ENCODE measurements at regions not wholly inside any gene's neighbourhood (a gene's known extent, or its start where the extent isn't known, plus 50 kb on each side); places are given as distances from the start of the nearest gene placed in this dataset.
"Not testable (repeated sequence)": the region's sequence is repeated elsewhere in the genome, so short reads cannot be mapped to it uniquely, and the experiment has no call there.

DNA sequence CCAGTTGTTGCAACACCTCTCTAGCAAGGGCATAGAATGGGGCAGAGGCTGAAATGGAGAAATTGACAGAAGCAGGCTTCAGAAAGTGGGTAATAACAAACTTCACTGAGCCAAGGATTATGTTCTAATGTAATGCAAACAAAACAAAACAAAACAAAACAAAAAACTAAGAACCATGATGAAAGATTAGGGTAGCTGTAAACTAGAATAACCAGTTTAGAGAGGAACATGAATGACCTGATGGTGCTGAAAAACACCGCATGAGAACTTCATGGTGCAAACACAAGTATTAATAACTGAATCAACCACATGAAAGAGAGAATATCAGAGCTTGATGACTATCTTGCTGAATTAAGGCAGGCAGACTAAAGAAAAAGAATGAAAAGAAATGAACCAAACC is 1707.7 kb downstream of the BRINP3 start:
- Mint-ChIP-seq H3K4me1 (ENCODE audit: low read depth) (no peaks in the 10 kb centered on the region), H3K27ac (no peak overlapping the region), H3K27me3 (no peaks in the 10 kb centered on the region), H3K9me3 (peaks cover 34% of the 10 kb centered on the region), H3K4me3 (no peak overlapping the region), H3K36me3 (ENCODE audit: low read depth) (no peaks in the 10 kb centered on the region)
- intact Hi-C loops (cut with micrococcal nuclease), result no loop called here

DNA sequence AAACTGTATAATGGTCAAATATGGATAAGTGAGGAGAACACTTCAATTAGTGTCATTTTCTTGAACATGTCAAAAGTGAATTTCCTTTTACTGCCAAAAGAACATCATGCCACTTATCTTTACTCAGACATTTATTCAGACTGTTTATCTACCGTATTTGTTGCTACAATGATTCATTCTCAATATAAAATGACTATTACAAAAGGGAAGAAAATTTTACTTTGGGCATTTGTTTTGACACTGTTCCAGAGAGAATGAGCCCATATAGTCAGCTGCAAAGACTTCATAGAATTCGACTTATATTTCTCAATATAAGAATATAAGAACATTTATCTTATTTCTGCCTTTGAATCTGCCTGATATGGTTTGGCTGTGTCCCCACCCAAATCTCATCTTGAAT is 1699.1 kb downstream of the BRINP3 start:
- Mint-ChIP-seq H3K4me1 (ENCODE audit: low read depth) (no peaks in the 10 kb centered on the region), H3K36me3 (ENCODE audit: low read depth) (no peaks in the 10 kb centered on the region), H3K27ac (no peak overlapping the region), H3K4me3 (no peak overlapping the region), H3K9me3 (peaks cover 19% of the 10 kb centered on the region), H3K27me3 (no peaks in the 10 kb centered on the region)
- intact Hi-C loops (cut with micrococcal nuclease), result no loop called here

DNA sequence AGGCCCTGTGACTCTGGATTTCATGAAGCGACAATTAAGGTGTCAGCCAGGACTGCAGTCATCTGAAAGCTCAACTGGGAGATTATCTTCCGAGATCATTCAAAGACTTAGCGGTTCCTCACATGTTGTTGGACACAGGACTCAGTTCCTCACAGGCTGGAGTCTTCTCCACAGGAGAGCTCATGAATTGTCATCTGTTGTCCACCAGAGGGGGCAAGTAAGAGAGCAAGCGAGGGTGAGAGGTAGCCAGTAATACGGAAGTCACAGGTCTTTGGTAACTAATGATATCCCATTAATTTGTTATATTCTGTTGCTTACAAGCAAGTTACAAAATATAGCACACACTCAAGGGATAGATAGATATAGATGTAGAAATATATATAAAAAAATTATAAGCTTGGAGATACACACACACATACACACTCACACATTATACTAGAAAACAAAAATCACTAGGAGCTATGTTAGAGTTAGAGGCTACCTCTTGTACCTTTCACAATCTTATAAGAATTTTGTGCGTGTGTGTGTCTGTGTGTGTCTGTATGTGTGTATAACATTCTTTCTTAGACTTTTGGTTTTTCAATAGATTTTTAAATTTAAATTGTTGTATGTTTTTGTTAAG is 1695.3 kb downstream of the BRINP3 start:
- no peaks in the 10 kb centered on the region for H3K27me3 Mint-ChIP-seq
- H3K9me3 Mint-ChIP-seq, result peaks cover 7% of the 10 kb centered on the region
- no peaks in the 10 kb centered on the region for H3K36me3 Mint-ChIP-seq (ENCODE audit: low read depth)
- H3K27ac Mint-ChIP-seq, result no peak overlapping the region
- intact Hi-C loops (cut with micrococcal nuclease), result no loop called here
- H3K4me3 Mint-ChIP-seq, result no peak overlapping the region
- no peaks in the 10 kb centered on the region for H3K4me1 Mint-ChIP-seq (ENCODE audit: low read depth)

DNA sequence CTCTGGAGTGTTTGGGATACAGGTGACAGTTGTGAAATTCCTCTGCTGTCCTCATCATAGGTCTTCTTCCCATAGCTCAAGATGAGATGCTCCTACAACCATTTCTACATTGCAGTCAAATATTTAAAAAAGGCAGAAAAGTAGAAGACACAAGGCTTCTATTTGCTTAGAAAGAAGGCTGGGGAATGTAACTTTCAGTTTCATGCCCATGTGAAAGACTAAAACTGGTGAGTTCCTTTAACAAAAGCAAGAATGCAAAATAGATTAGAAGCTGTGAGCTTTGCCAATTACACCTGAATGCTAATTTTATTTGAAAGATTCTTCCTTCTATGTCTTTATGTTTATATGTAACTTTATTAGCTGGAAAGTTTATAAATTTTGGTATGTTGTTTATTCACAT is 1682.7 kb downstream of the BRINP3 start:
- no peak overlapping the region for H3K4me3 Mint-ChIP-seq
- H3K4me1 Mint-ChIP-seq (ENCODE audit: low read depth), result no peaks in the 10 kb centered on the region
- H3K27me3 Mint-ChIP-seq, result no peaks in the 10 kb centered on the region
- no peaks in the 10 kb centered on the region for H3K36me3 Mint-ChIP-seq (ENCODE audit: low read depth)
- H3K9me3 Mint-ChIP-seq, result peaks cover 12% of the 10 kb centered on the region
- no peak overlapping the region for H3K27ac Mint-ChIP-seq
- intact Hi-C loops (cut with micrococcal nuclease), result no loop called here

DNA sequence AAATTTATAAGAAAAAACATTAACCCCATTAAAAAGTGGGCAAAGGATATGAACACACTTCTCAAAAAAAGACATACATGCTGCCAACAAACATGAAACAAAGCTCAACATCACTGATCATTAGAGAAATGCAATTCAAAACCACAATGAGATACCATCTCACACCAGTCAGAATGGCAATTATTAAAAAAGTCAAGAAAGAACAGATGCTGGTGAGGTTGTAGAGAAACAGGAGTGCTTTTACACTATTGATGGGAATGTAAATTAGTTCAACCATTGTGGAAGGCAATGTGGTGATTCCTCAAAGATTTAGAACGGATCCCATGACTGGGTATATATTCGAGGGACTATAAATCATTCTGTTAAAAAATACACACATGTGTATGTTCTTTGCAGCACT is 1665.5 kb downstream of the BRINP3 start:
- H3K4me1 Mint-ChIP-seq (ENCODE audit: low read depth); H3K27me3 Mint-ChIP-seq; intact Hi-C loops (cut with micrococcal nuclease); H3K27ac Mint-ChIP-seq; H3K36me3 Mint-ChIP-seq (ENCODE audit: low read depth); H3K4me3 Mint-ChIP-seq: not testable (repeated sequence)
- peaks cover 55% of the 10 kb centered on the region for H3K9me3 Mint-ChIP-seq

DNA sequence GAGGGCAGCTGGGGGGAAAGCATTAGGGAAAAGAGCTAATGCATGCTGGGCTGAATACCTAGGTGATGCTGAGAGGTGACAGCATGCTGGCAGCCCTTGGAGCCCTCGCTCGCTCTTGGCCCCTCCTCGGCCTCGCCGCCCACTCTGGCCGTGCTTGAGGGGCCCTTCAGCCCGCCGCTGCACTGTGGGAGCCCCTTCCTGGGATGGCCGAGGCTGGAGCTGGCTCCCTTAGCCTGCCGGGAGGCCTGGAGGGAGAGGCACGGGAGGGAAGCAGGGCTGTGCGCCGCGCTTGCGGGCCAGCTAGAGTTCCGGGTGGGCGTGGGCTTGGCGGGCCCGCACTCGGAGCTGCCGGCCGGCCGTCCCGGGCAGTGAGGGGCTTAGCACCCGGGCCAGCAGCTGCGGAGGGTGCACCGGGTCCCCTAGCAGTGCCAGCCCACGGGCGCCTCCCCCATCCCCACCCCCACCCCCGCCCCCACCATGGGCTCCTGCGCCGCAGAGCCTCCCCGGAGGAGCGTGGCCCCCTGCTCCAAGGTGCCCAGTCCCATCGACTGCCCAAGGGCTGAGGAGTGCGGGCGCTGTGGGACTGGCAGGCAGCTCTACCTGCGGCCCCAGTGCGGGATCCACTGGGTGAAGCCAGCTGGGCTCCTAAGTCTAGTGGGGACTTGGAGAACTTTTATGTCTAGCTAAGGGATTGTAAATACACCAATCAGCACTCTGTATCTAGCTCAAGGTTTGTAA is 1664.7 kb downstream of the BRINP3 start:
- H3K27me3 Mint-ChIP-seq; H3K36me3 Mint-ChIP-seq (ENCODE audit: low read depth); H3K4me1 Mint-ChIP-seq (ENCODE audit: low read depth); intact Hi-C loops (cut with micrococcal nuclease); H3K27ac Mint-ChIP-seq; H3K4me3 Mint-ChIP-seq: not testable (repeated sequence)
- H3K9me3 Mint-ChIP-seq, result peaks cover 50% of the 10 kb centered on the region

DNA sequence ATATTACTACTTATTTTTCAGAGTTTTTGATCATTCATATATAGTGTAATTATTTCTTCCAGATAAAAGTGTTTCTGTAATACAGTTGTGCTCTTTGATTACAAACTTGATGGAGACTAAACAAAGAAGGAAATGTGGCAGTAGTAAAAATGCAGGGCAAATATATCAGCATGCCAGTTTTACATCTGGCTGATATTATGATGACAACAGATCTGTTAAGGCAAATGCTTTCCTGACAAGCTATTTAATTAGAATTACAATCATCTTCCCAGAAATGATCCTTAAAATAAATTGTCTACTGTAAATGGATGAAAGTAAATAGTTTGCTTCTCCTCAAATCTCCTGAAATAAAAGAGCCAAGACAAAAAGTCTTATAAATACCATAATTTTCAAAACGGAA is 1659.8 kb downstream of the BRINP3 start:
- H3K4me3 Mint-ChIP-seq, result no peak overlapping the region
- H3K27me3 Mint-ChIP-seq, result no peaks in the 10 kb centered on the region
- no peak overlapping the region for H3K27ac Mint-ChIP-seq
- H3K36me3 Mint-ChIP-seq (ENCODE audit: low read depth), result no peaks in the 10 kb centered on the region
- H3K4me1 Mint-ChIP-seq (ENCODE audit: low read depth), result no peaks in the 10 kb centered on the region
- intact Hi-C loops (cut with micrococcal nuclease), result no loop called here
- H3K9me3 Mint-ChIP-seq, result peaks cover 20% of the 10 kb centered on the region

DNA sequence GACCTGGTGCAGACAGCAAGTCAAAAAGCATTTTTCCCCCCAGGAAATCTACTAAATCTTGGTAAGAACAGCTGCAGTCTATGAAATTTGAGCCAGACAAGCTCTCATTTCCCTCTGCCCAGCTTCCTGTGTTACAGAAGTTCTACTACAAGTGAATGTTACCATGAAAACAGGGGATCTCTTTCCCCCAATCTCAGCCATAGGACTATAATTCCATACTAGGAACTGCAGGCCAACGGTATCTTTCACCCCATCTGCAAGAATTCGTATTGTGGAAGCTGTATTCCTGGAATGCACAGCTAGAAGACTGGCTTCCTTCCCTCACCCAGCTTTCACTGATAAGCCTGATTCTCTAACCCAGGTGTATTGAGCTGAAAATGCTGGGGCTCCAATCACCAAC is 1655.4 kb downstream of the BRINP3 start:
- Mint-ChIP-seq H3K4me1 (ENCODE audit: low read depth) (no peaks in the 10 kb centered on the region), H3K27ac (no peak overlapping the region), H3K4me3 (no peak overlapping the region), H3K27me3 (no peaks in the 10 kb centered on the region), H3K9me3 (no peaks in the 10 kb centered on the region), H3K36me3 (ENCODE audit: low read depth) (no peaks in the 10 kb centered on the region)
- intact Hi-C loops (cut with micrococcal nuclease), result no loop called here

DNA sequence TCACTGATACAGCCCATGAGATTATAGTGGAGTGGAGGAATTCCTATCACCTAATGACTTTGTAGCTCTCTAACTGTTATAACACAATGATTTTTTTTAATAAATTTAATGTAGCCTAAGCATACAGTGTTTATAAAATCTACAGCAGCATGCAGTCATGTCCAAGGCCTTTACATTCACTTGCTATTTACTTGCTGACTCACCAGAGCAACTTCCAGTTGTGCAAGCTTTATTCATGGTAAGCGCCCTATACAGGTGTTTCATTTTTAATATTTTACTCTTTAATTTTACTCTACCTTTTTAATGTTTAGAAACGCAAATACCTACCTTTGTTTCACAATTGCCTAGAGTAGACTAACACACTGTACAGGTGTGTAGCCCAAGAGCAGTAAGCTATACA is 1652.2 kb downstream of the BRINP3 start:
- Mint-ChIP-seq H3K27ac (no peak overlapping the region), H3K4me3 (no peak overlapping the region), H3K27me3 (no peaks in the 10 kb centered on the region), H3K9me3 (no peaks in the 10 kb centered on the region), H3K4me1 (ENCODE audit: low read depth) (no peaks in the 10 kb centered on the region), H3K36me3 (ENCODE audit: low read depth) (no peaks in the 10 kb centered on the region)
- intact Hi-C loops (cut with micrococcal nuclease), result no loop called here

DNA sequence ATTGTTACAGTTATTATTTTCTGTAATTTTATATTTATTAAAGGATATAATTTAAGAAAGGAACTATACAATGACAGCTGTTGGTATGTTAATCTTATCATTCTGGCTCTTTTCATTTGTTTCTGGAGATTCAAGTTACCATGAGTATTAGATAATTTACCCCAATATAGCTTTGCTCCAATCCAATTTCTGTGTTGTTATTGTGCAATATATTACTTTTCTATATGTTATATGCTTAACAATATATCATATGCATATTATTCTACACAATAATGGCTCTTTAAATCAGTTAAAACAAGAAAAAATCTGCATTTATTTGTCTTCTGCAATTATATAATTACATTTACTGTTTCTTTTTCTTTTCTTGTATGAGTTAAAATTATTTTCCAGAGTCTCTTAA is 1650.9 kb downstream of the BRINP3 start:
- Mint-ChIP-seq H3K4me3 (no peak overlapping the region), H3K4me1 (ENCODE audit: low read depth) (no peaks in the 10 kb centered on the region), H3K27me3 (no peaks in the 10 kb centered on the region), H3K9me3 (no peaks in the 10 kb centered on the region), H3K36me3 (ENCODE audit: low read depth) (no peaks in the 10 kb centered on the region), H3K27ac (no peak overlapping the region)
- intact Hi-C loops (cut with micrococcal nuclease), result no loop called here

DNA sequence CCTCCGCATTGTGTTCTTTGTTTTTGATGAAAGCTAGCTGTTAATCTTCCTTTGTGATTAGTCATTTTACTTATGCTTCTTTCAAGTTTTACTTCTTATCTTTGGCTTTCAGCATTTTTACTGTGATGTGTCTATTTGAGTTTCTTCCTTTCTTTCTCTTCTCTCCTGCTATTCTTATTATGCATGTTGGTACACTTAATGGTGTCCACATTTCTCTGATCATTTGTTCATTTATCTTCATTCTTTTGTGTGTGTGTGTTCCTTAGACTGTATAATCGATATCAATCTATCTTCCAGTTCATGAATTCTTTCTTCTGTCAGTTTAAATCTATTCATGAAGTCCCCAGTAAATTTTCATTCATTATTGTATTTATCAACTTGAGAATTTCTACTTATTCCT is 1650.3 kb downstream of the BRINP3 start:
- Mint-ChIP-seq H3K36me3 (ENCODE audit: low read depth) (no peaks in the 10 kb centered on the region), H3K4me3 (no peak overlapping the region), H3K27me3 (no peaks in the 10 kb centered on the region), H3K4me1 (ENCODE audit: low read depth) (no peaks in the 10 kb centered on the region), H3K9me3 (no peaks in the 10 kb centered on the region), H3K27ac (no peak overlapping the region)
- intact Hi-C loops (cut with micrococcal nuclease), result no loop called here

DNA sequence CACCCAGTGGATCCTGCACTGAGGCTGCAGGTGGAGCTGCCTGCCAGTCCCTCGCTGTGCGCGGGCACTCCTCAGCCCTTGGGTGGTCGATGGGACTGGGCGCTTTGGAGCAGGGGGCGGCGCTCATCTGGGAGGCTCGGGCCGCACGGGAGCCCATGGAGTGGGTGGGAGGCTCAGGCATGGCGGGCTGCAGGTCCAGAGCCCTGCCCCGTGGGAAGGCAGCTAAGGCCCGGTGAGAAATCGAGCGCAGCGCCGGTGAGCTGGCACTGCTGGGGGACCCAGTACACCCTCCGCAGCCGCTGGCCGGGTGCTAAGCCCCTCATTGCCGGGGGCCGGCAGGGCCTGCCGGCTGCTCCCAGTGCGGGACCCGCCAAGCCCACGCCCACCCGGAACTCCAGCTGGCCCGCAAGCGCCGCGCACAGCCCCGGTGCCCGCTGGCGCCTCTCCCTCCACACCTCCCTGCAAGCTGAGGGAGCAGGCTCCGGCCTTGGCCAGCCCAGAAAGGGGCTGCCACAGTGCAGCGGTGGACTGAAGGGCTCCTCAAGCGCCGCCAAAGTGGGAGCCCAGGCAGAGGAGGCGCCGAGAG is 1636.5 kb downstream of the BRINP3 start:
- H3K36me3 Mint-ChIP-seq (ENCODE audit: low read depth), result not testable (repeated sequence)
- peaks cover 18% of the 10 kb centered on the region for H3K9me3 Mint-ChIP-seq

DNA sequence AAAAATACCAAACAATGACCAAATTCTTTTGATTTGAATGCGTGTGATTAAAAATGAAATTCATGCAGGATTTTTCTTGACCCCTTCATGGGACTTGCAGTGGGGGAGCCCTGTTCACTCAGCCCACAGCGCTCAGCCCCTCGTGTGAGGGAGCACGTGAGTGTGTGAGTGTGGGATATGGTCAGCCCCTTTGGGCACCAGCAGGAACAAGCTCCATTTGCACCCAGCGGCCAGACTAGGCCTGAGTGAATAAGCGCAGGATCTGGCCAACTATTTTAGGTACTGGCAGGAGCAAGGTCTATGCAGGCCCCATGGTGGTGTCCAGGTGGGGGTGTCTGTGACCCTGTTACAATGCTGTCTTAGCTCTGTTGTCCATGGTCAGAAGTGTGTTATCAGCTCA is 1631.2 kb downstream of the BRINP3 start:
- Mint-ChIP-seq H3K27me3 (no peaks in the 10 kb centered on the region), H3K27ac (no peak overlapping the region), H3K9me3 (peaks cover 9% of the 10 kb centered on the region), H3K4me3 (no peak overlapping the region), H3K4me1 (ENCODE audit: low read depth) (no peaks in the 10 kb centered on the region), H3K36me3 (ENCODE audit: low read depth) (no peaks in the 10 kb centered on the region)
- intact Hi-C loops (cut with micrococcal nuclease), result no loop called here

More for the DNA sequence above, 1636.5 kb downstream of the BRINP3 start:
- H3K27ac Mint-ChIP-seq; H3K4me1 Mint-ChIP-seq (ENCODE audit: low read depth); H3K27me3 Mint-ChIP-seq; intact Hi-C loops (cut with micrococcal nuclease); H3K4me3 Mint-ChIP-seq: not testable (repeated sequence)

DNA sequence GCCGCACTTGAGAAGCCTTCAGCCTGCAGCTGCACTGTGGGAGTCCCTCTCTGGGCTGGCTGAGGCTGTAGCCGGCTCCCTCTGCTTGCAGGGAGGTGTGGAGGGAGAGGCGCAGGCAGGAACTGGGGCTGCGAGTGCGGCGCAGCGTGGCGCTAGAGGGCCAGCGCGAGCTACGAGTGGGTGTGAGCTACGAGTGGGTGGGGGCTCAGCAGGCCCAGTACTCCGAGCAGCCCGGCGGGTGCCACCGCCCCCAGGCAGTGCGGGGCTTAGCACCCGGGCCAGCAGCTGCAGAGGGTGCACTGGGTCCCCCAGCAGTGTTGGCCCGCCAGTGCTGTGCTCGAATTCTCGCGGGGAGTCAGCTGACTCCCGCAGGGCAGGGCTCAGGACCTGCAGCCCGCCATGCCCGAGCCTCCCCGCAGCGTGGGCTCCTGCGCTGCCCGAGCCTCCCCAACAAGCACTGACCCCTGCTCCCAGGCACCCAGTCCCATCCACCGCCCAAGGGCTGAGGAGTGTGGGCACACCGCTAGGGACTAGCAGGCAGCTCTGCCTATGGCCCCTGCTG is 1620.1 kb downstream of the BRINP3 start:
- no peak overlapping the region for H3K4me3 Mint-ChIP-seq
- H3K4me1 Mint-ChIP-seq (ENCODE audit: low read depth), result no peaks in the 10 kb centered on the region
- intact Hi-C loops (cut with micrococcal nuclease), result no loop called here
- no peaks in the 10 kb centered on the region for H3K27me3 Mint-ChIP-seq
- no peak overlapping the region for H3K27ac Mint-ChIP-seq
- H3K9me3 Mint-ChIP-seq, result peaks cover 9% of the 10 kb centered on the region
- H3K36me3 Mint-ChIP-seq (ENCODE audit: low read depth), result no peaks in the 10 kb centered on the region

Data from dendritic cell treated with granulocyte-macrophage colony-stimulating factor and Interleukin-4, amounts not matched to agents 40 ng/mL and 50 ng/mL, for 4 days (primary cell).